ELF-1 (cell line): ENCODE measurements at regions not wholly inside any gene's neighbourhood (a gene's known extent, or its start where the extent isn't known, plus 50 kb on each side); places are given as distances from the start of the nearest gene placed in this dataset.

ENCODE experiments used
- DNase-seq: peaks from one replicate; pipeline ENCODE4 v3.0.0-alpha.2; 2016; ENCODE audit warnings: low read depth, low spot score

- DNase-seq = no peak
Observed at GRCh38 chr14:96931751-96932150, 134.6 kb downstream of the VRK1 start.

DNA sequence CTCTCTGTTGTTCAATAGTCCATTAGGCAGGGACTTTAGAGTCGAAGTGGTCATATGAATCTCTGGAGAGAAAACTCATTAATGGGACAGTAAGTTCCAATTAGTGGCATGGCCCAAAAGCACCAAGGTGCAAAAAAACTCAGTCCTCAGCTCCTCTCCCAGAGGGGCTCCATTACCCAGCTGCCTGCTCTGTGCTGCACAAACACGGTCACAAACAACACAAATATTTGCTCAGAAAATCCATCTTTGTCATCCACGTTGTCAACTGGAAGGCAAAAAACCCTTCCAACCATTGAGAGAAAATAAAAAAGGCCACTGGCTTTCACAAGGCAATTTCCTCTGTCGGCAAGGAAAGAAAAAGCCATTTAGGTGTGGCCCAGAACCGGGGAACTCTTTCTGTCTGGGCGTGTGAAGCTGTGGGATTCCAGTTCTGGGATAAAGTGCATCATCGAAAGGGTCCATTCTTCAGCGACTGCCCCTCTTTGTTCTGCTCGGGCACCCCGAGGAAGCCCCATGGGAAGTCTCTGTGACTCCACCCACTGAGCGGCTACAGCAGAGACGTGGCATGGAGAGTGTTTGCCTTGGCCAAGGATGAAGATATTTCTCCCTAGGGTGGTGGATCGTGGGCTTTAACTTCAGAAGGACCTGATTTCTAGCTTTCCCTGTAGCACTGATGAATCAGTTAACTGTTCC lies 137.6 kb downstream of the VRK1 start:
- no peak for DNase-seq

DNA sequence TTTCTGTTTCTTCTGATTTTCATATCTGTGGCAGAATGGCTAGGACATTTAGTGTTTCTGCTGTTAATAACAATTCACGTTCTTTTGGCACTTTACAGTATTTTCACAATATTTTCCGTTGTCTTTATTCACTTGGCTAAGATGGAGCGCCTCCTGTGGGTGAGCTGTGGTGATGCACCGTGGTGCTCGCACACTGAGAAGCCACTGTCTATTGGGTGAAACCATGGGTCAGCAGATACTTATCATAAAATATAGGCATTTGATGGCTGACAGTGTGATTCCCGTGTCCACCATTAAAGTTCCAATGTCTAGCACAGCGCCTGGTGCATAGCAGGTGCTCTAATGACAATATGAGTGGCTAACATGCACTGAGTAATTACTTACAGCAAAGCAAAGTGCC lies 141.8 kb downstream of the VRK1 start:
- no peak for DNase-seq

DNA sequence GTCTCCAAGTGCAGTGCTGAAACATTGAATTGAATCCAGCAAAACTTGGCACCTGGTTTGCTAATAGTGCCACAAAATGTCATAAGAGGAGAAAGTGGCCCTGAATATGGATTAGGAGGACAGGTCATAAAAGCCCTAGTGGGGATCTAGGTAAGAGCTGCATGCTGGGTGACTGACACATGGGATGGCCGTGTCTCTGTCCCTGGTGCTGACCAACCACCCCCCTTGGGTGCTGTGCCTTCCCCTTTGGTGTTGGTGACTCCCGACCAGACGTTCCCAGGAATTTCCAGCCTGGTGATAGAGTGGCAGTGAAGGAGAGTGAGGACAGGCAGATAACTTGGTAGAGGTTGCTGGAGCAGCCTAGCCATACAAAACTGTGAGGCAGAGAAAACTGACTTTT lies 142.8 kb downstream of the VRK1 start:
- DNase-seq = peak; percentile 13

DNA sequence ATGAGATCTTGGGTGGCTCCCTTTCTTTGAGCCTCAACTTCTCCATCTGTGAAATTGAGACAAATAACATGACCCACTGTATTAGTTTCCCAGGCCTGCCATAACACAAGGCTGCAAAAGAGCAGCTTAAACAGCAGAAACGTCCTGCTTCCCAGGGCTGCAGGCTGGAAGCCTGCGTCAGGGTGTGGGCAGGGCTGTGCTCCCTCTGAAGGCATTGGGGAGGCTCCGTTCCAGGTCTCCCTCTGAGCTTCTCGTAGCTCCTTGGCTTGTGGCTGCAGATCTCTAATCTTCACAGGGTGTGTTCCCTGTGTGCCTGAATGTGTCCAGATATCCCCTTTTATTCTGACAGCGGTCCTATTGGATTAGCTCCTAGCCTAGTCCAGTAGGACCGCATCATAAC lies 147.1 kb downstream of the VRK1 start:
- DNase-seq = no peak

GRCh38 chr14:96945721-96946120 lies 148.5 kb downstream of the VRK1 start:
- no peak for DNase-seq

DNA sequence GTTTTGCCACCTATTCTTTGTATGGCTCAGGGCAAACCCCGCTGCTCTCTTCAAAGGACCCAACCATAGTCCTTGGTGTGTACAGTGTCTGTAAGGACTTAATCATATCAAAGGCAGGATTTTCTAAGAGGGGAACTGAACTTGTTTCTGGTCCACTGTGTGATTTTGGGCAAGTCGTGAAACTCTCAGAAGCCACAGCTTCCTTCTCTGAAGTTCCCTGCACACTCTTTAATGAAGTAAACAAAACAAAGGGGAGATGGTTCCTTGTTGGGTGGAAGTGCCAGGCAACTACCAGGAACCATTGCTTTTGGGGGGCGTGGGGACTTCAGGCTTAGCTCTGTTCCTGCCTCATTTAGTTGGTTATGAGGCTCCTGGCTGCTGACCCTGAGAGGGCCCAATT lies 152.4 kb downstream of the VRK1 start:
- DNase-seq = no peak

DNA sequence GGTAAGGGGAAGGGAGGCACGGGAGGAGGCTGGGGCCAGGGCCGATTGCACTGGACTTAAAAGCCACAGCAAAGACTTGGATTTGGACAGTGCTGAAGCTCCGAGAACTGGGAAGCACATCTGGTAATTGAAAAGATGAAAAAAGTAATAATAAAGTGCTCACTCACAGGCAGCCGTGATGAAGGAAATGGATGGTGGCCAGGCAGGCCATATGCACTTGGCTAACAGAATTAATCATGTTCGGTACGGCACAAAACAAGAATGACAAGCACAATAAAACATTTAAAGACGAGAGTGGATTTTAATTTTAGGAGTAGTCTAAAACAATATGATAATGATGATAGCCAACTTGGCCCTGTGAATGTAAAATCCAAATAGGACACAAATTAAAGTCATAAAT lies 154.3 kb downstream of the VRK1 start:
- DNase-seq = no peak

DNA sequence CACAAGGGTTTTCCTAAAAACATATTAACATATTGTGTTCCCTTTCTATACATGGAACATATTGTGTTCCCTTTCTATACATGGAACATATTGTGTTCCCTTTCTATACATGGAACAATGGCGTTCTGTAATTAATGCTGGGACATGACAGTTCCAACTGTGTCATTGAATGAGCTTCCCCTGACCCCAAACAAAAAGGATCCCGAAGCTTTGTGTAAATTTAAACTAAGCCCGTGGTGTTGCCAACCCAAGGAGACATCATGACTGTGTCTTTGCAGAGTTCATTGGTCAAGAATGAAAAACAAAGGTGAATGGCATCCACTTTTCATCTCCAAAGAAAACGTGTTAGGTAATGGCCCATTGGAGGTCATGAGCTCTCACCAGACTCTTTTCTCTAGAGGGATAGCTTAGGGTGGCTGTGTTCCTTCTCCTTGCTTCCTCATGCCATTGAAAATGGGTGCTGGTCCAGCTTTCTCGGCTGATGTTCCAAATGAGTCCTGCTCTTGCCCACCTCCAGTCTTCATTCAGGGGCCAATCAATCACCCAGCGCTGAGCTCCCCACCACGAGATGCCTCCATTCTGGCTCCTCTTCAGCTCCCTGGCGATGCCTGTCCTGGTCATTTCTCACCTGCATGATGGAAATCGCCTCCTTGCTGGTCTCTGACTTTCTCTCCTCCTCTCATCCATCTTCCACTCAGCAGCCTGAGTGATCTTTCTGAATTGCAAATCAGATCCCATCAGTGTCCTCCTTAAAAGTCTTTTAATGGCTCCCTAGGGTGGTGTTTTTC lies 156.1 kb downstream of the VRK1 start:
- DNase-seq = no peak

DNA sequence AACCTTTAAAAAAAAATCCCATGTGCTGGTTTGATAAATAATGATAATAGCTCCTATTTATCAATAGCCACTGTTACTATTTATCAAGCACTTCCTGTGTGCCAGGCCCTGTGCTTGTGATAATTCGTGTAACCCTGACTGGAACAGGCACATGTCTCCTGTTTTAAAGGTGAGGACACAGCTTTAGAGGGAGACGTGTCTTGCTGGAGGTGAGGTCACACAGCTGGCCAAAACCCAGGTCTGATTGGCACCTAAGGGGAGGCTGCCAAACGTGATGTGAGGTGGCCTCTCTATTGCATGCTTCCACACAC lies 156.6 kb downstream of the VRK1 start:
- no peak for DNase-seq

GRCh38 chr14:96956464-96957239 lies 159.5 kb downstream of the VRK1 start:
- DNase-seq = no peak

GRCh38 chr14:96958057-96958456 lies 160.9 kb downstream of the VRK1 start:
- DNase-seq = no peak

DNA sequence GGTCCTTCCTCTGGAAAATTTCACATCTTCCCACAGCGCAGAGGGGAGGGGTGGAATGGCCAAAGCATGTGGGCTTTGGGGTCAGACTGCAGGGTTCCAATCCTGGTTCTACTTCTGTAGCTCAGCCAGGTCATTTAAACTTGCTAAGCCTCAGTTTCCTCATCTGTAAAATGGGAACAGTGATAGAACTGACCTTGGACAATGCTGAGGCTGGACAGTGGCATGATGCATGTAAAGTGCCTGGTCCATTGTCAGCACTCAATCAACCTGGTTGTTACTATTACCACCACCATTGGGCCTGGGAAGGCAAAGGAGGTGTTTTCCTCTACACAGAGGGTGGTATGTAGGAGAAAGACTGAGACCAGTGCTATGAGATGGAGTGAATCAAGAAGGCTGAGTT lies 162.8 kb downstream of the VRK1 start:
- no peak for DNase-seq

DNA sequence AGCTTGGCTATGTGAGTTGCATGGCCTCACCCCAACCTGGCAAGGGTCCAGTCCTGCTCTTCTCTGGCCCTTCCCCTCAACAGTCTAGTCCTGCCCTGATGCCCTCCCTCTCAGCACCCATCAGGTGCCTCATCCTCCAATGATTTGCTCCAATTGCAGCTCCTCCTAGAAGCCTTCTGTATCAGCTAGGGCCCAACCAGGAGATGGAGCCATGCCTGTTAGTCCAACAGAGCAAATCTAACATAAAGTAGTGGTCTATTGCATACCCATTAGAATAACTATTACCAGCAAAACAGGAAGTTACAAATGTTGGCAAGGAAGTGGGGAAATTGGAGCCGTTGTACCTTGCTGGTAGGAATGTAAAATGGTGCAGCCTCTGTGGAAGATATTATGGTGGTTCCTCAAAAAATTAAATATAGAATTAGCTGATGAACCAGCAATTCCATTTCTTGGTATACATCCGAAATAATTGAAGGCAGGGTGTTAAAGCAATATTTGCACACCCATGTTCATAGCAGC lies 163.5 kb downstream of the VRK1 start:
- DNase-seq = no peak

DNA sequence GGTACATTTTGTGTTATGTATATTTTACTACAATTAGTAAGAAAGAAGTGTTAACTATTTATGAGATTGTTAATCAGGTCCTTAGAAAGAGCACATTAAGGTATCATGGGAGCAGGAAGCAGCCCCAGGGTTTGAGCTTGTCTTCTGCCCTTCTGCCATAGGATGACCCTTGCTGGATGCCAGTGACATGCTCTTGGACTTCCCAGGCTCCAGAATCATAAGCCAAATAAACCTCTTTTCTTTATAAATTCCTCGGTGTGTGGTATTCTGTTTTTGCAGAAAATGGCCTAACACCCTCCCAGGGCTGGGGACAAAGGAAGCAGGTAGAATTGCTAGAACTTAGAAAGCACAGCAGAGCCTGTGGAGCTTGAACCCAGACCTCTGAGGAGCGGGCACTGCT lies 164.7 kb downstream of the VRK1 start:
- DNase-seq = no peak

- DNase-seq = no peak
Observed at GRCh38 chr14:96962337-96962736, 165.2 kb downstream of the VRK1 start.

DNA sequence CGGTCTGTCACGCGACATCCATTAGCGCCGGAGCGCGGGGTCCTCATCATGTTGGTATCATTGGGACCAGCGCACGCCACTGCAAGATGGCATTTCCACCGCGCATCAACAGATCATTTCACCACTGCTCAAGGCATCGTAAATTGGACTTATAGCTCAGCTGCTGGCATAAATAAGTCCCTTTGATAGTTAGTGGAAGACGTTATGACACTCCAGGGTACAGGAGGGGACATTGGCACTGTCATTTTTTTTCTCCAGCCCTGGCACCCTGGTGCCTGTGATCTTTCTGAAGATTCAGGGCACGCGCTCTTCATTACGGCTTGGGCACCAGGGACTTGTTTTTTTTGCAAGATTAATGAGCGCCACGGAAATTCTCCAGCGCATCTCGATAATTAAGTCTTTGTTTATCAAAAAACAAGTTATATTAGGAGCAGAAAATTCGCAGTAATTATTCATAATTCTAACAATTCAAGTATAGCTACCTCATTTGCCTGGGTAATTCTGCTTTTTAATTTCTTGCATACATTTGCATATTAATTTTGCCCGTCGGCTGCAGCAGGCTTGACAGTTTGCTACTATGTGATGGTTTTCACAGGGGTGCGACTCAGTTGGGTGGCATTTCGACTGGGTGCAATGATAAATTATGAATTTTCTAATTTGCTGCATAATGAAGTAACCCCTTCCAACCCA lies 167.7 kb downstream of the VRK1 start:
- no peak for DNase-seq

DNA sequence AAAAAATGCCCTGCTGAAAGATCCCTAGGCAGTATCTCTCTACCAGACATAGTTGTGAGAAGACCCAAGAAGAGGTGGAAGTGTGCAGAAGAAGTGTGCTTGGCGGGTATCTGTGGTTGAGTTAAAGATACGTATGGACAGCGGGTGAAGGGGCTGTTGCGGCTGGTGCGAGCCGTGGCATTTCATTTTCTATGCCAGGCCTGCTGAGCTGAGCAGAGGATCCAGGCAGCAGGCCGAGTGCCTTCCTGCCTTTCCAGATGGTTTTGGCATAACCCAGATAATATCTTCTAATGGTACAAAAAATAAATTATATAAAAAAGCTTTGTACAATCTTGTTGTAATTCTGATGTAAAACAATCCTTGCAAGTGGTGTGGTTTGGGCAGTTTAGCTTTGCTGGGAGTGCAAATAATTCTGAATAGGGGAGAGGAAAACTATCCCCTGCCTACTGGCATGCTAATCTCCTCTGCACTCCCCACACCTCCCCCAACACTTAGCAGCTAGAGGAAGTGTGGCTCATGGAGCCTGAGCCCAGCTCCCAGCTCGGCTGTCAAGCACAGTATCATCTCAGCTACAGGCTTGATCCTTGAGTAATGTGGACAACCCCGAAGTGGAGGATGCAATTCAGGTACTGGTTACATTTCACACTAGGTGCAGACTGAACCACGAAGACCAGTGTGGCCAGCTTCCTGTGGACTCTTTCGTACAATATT lies 168.9 kb downstream of the VRK1 start:
- DNase-seq = no peak

DNA sequence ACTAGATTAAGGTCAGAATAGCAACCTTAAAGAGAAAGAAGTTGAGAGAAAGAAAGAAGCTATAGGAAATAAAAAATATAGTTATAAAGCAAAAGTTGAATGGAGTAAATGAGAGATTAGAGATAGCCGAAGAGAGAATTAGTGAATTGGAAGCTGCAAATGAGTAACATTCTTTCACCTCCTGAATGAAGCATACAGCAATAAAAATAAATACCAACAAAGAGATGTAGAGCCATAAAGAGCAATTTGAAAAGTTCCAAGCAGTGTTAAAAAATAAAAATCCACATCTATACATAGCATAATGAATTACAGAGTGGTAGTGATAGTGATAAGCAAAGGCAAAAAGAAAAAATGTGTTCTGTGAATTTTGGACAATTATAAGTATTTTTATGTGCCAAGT lies 177.9 kb downstream of the VRK1 start:
- DNase-seq = no peak

DNA sequence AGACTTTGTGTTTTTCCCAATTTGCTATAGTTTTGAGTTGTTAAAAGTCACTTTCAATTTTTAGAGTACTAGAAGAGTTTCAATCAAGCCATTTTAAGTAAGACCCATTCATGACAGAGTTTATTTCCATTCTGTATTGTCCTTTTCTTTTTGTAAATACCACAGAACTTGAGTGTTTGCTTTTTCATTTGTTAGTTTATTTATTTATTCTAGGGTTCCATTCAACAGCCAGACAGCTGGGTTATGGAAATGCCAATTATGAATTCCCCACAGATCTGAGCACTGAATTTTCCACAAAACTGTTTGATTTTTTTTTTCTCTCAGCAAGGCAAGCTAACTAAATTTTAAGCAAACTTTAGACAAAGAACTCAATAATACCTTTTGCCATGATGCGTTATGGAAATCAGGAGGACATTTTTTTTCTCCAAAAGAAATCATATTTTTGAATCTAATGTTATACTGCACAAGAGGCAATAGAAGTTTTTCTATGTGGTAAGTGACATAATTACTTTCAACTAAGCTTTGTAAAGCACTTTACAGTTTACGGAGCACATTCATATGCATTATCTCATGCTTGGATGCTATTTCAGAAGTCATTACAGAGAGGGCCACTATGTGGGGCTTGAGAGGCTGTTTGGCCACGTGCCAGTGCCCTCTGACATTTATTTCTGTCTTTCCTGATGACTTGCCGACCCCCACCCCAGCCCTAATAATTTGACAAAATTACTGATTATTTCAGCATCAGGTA lies 181.5 kb downstream of the VRK1 start:
- no peak for DNase-seq
